ENCODE measurements at regions not wholly inside any gene's neighbourhood (a gene's known extent, or its start where the extent isn't known, plus 50 kb on each side); places are given as distances from the start of the nearest gene placed in this dataset.

DNA sequence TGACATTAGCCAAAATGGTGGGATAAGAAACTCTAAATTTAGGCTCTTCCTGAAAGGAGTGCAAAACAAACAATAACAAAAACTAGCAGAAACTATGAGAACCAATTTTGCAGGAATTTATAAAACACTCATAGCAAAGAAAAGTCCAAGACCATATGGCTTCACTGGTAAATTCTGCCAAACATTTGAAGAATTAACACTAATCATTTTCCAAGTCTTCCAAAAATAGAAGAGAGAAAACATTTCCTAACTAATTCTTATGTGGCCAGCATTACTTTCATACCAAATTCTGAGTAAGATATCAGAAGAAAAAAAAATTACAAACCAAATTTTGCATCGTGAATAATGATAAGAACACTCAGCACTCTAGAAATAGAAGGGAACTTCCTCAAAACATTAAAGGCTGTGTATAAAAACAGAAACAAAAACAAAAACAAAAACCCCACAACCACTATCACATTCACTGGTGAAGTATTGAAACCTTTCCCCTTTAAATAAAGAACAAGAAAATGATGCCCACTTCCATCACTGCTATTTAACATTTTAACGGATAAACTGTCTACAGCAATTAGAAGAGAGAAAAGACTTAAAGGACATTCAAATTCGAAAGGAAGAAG, 524.3 kb upstream of the GALNTL6 start:
- TF ChIP-seq RCOR1 (IDR thresholded peaks at IDR 0.05; ENCODE audit: low read depth, low read length) (no peak), JUN (IDR thresholded peaks at IDR 0.05) (no peak), ZSCAN20 (CRISPR knock-in tag; IDR thresholded peaks at IDR 0.05) (no peak), MYC (IDR thresholded peaks at IDR 0.05; ENCODE audit: borderline replicate concordance, low read length) (no peak), FOSL2 (IDR thresholded peaks at IDR 0.05) (no peak), FOSL2 (CRISPR knock-in tag; IDR thresholded peaks at IDR 0.05) (no peak), POLR2A (IDR thresholded peaks at IDR 0.05; ENCODE audit: low read length) (no peak), CBX2 (IDR thresholded peaks at IDR 0.05; ENCODE audit: borderline replicate concordance, low read depth) (no peak), NR3C1 (IDR thresholded peaks at IDR 0.05) (no peak)
- TF ChIP-seq, protein P1, sequence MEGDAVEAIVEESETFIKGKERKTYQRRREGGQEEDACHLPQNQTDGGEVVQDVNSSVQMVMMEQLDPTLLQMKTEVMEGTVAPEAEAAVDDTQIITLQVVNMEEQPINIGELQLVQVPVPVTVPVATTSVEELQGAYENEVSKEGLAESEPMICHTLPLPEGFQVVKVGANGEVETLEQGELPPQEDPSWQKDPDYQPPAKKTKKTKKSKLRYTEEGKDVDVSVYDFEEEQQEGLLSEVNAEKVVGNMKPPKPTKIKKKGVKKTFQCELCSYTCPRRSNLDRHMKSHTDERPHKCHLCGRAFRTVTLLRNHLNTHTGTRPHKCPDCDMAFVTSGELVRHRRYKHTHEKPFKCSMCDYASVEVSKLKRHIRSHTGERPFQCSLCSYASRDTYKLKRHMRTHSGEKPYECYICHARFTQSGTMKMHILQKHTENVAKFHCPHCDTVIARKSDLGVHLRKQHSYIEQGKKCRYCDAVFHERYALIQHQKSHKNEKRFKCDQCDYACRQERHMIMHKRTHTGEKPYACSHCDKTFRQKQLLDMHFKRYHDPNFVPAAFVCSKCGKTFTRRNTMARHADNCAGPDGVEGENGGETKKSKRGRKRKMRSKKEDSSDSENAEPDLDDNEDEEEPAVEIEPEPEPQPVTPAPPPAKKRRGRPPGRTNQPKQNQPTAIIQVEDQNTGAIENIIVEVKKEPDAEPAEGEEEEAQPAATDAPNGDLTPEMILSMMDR (IDR thresholded peaks at IDR 0.05), result no peak
- TF ChIP-seq, protein P2, sequence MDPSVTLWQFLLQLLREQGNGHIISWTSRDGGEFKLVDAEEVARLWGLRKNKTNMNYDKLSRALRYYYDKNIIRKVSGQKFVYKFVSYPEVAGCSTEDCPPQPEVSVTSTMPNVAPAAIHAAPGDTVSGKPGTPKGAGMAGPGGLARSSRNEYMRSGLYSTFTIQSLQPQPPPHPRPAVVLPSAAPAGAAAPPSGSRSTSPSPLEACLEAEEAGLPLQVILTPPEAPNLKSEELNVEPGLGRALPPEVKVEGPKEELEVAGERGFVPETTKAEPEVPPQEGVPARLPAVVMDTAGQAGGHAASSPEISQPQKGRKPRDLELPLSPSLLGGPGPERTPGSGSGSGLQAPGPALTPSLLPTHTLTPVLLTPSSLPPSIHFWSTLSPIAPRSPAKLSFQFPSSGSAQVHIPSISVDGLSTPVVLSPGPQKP (IDR thresholded peaks at IDR 0.05; ENCODE audit: low read depth, low read length), result no peak
- TF ChIP-seq, protein P3, sequence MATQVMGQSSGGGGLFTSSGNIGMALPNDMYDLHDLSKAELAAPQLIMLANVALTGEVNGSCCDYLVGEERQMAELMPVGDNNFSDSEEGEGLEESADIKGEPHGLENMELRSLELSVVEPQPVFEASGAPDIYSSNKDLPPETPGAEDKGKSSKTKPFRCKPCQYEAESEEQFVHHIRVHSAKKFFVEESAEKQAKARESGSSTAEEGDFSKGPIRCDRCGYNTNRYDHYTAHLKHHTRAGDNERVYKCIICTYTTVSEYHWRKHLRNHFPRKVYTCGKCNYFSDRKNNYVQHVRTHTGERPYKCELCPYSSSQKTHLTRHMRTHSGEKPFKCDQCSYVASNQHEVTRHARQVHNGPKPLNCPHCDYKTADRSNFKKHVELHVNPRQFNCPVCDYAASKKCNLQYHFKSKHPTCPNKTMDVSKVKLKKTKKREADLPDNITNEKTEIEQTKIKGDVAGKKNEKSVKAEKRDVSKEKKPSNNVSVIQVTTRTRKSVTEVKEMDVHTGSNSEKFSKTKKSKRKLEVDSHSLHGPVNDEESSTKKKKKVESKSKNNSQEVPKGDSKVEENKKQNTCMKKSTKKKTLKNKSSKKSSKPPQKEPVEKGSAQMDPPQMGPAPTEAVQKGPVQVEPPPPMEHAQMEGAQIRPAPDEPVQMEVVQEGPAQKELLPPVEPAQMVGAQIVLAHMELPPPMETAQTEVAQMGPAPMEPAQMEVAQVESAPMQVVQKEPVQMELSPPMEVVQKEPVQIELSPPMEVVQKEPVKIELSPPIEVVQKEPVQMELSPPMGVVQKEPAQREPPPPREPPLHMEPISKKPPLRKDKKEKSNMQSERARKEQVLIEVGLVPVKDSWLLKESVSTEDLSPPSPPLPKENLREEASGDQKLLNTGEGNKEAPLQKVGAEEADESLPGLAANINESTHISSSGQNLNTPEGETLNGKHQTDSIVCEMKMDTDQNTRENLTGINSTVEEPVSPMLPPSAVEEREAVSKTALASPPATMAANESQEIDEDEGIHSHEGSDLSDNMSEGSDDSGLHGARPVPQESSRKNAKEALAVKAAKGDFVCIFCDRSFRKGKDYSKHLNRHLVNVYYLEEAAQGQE (IDR thresholded peaks at IDR 0.05), result no peak
- TF ChIP-seq, protein P4, sequence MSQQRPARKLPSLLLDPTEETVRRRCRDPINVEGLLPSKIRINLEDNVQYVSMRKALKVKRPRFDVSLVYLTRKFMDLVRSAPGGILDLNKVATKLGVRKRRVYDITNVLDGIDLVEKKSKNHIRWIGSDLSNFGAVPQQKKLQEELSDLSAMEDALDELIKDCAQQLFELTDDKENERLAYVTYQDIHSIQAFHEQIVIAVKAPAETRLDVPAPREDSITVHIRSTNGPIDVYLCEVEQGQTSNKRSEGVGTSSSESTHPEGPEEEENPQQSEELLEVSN (IDR thresholded peaks at IDR 0.05; ENCODE audit: borderline replicate concordance, low read depth), result no peak

Measured in A549 (cell line).